Naive thymus-derived CD4-positive, alpha-beta T cell (primary cell): ENCODE measurements at regions not wholly inside any gene's neighbourhood (a gene's known extent, or its start where the extent isn't known, plus 50 kb on each side); places are given as distances from the start of the nearest gene placed in this dataset.

Experiments used
- ATAC-seq: fragments of 150-1000 bp; cut with Tn5 transposase; 2 replicates; pipeline ENCODE4 v1.10.0; 2021; ENCODE audit warnings: mild to moderate bottlenecking, moderate library complexity
- CTCF ChIA-PET: fragments of 350-600 bp; sonication (Branson Sonifier 250); formaldehyde crosslinking; loops from one replicate; lab custom pipeline; 2021; ENCODE audit warnings: antibody characterized with exemption; lab: Charles Lee
- POLR2A ChIA-PET: fragments of 350-600 bp; sonication (Branson Sonifier 250); formaldehyde crosslinking; loops from one replicate; lab custom pipeline; 2021; ENCODE audit warnings: antibody characterized with exemption, inconsistent platforms; lab: Charles Lee
- DNase-seq, 9 donors: peaks; one replicate each; pipeline versions ENCODE4 v3.0.0 to v3.0.0-alpha.2; 2020 to 2022; ENCODE audit warnings: mixed read lengths in 1 of 9
- H3K27ac ChIP-seq: one replicate; pipeline ENCODE4 v1.7.0; 2013; ENCODE audit warnings: mild to moderate bottlenecking, low read depth, low read length, moderate library complexity
- H3K27me3 ChIP-seq, 2 donors: one replicate each; pipeline ENCODE4 v1.7.0; 2013; ENCODE audit warnings: low read length in 2 of 2, mild to moderate bottlenecking in 2 of 2, moderate library complexity in 2 of 2; ENCODE audit not compliant: control insufficient read depth in 2 of 2, insufficient read depth in 2 of 2
- H3K36me3 ChIP-seq, 3 experiments: 1 replicate in 2 of 3; 2 replicates in 1 of 3; pipeline ENCODE4 v1.7.0; 2013; ENCODE audit warnings: low read length in 3 of 3, mild to moderate bottlenecking in 3 of 3, moderate library complexity in 1 of 3; ENCODE audit not compliant: insufficient read depth in 3 of 3, control insufficient read depth in 2 of 3
- H3K4me1 ChIP-seq, 2 donors: one replicate each; pipeline ENCODE4 v1.7.0; 2013; ENCODE audit warnings: low read length in 2 of 2, mild to moderate bottlenecking in 2 of 2, moderate library complexity in 1 of 2; ENCODE audit not compliant: control insufficient read depth in 2 of 2, insufficient read depth in 2 of 2
- H3K4me3 ChIP-seq: 2 replicates; pipeline ENCODE4 v1.7.0; 2013; ENCODE audit warnings: mild to moderate bottlenecking, low read length
- H3K9me3 ChIP-seq, 3 experiments: 1 replicate in 2 of 3; 2 replicates in 1 of 3; pipeline ENCODE4 v1.7.0; 2013; ENCODE audit warnings: low read length in 3 of 3; ENCODE audit not compliant: control insufficient read depth in 2 of 3
- H3K27ac Mint-ChIP-seq, 9 donors: one replicate each; pipeline ENCODE4 v1.8.0; 2020 to 2022; ENCODE audit warnings: mixed read lengths in 9 of 9, mild to moderate bottlenecking in 8 of 9, moderate library complexity in 5 of 9, inconsistent platforms in 2 of 9
- H3K27me3 Mint-ChIP-seq, 5 donors: one replicate each; pipeline ENCODE4 v1.8.0; 2021 to 2022; ENCODE audit warnings: mixed read lengths in 5 of 5, mild to moderate bottlenecking in 1 of 5
- H3K36me3 Mint-ChIP-seq, 5 donors: one replicate each; pipeline ENCODE4 v1.8.0; 2020 to 2022; ENCODE audit warnings: mixed read lengths in 5 of 5, mild to moderate bottlenecking in 3 of 5, inconsistent platforms in 1 of 5
- H3K4me1 Mint-ChIP-seq, 7 donors: one replicate each; pipeline ENCODE4 v1.8.0; 2020 to 2022; ENCODE audit warnings: mixed read lengths in 7 of 7, mild to moderate bottlenecking in 3 of 7, inconsistent platforms in 1 of 7
- H3K4me3 Mint-ChIP-seq, 10 donors: one replicate each; pipeline ENCODE4 v1.8.0; 2020 to 2022; ENCODE audit warnings: mild to moderate bottlenecking in 10 of 10, mixed read lengths in 10 of 10, moderate library complexity in 6 of 10, inconsistent platforms in 2 of 10
- H3K9me3 Mint-ChIP-seq, 11 donors: one replicate each; pipeline ENCODE4 v1.8.0; 2020 to 2022; ENCODE audit warnings: mixed read lengths in 11 of 11, mild to moderate bottlenecking in 4 of 11, inconsistent platforms in 1 of 11, moderate library complexity in 1 of 11
- intact Hi-C, 2 donors: fragments of 100-400 bp; cut with micrococcal nuclease; formaldehyde crosslinking; loops; one replicate each; pipeline ENCODE4 v1.15.1; 2023

DNA sequence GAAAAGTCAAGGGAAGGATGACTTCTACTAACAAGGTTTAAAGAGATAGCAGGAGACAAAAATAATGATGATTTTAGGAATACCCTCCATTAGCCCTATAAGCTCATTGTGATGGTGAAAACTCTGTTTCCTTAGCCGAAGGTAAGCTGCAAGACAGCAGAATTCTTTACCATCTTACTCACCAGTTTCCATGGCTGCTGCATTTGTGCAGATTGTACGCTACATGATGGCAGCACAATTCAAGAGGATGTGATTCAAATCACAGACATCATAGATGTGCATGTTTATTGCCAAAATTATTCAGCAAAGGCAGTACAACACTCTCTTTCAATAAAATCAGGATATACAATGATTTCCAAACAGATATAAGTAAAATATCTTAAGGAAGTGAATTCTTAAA, 175.6 kb downstream of the SPATA31D1 start:
- no peak overlapping the region for H3K4me3 ChIP-seq
- Mint-ChIP-seq H3K9me3 (peaks cover 0 to 5% (median 3%) of the 10 kb centered on the region in 11 donors), H3K27ac (no peak overlapping the region), H3K36me3 (no peaks in the 10 kb centered on the region), H3K4me3 (no peak overlapping the region), H3K27me3 (no peaks in the 10 kb centered on the region), H3K4me1 (no peaks in the 10 kb centered on the region)
- no peaks in the 10 kb centered on the region for H3K27me3 ChIP-seq
- H3K4me1 ChIP-seq: no peaks in the 10 kb centered on the region
- ATAC-seq (no peak), DNase-seq (no peak)
- no peaks in the 10 kb centered on the region for H3K9me3 ChIP-seq
- intact Hi-C loops: no loop called here
- ChIA-PET POLR2A (no interaction called here), CTCF (no interaction called here)
- H3K27ac ChIP-seq: no peak overlapping the region
- no peaks in the 10 kb centered on the region for H3K36me3 ChIP-seq

- POLR2A ChIA-PET: no interaction called here
- CTCF ChIA-PET: no interaction called here
- H3K27me3 ChIP-seq: no peaks in the 10 kb centered on the region
- H3K4me3 ChIP-seq: no peak overlapping the region
- H3K9me3 ChIP-seq: no peaks in the 10 kb centered on the region
- intact Hi-C loops: no loop called here
- H3K36me3 Mint-ChIP-seq: no peaks in the 10 kb centered on the region
- H3K27ac Mint-ChIP-seq: no peak overlapping the region
- no peak overlapping the region for H3K4me3 Mint-ChIP-seq
- H3K27me3 Mint-ChIP-seq: no peaks in the 10 kb centered on the region
- H3K36me3 ChIP-seq: no peaks in the 10 kb centered on the region
- no peak for ATAC-seq
- peaks cover 0 to 5% (median 2%) of the 10 kb centered on the region in 11 donors for H3K9me3 Mint-ChIP-seq
- no peak for DNase-seq
- no peaks in the 10 kb centered on the region for H3K4me1 ChIP-seq
- no peaks in the 10 kb centered on the region for H3K4me1 Mint-ChIP-seq
- no peak overlapping the region for H3K27ac ChIP-seq
Measured at GRCh38 chr9:82167296-82167695, 178.7 kb downstream of the SPATA31D1 start.

DNA sequence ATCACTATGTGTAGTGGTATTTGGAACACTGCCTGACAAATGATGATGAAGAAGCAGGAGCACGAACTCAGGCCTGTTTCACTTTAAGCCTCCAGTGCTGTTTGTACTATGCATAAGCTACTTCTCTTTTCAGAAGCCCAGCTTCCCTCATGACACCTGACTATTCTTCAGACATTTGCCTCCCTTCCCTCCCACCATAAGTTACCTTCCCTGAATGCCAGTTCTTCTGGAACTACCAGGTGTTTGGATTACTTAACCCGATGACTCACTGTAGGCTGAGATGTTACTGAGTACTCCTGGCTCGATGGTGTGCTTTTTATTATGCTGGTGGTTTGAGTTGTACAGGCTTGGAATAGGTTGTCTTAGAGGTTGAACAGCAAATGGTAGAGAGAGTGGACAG, 180.0 kb downstream of the SPATA31D1 start:
- H3K36me3 ChIP-seq: no peaks in the 10 kb centered on the region
- DNase-seq (no peak), ATAC-seq (no peak)
- no peaks in the 10 kb centered on the region for H3K9me3 ChIP-seq
- intact Hi-C loops: no loop called here
- H3K27ac ChIP-seq: no peak overlapping the region
- no peak overlapping the region for H3K27ac Mint-ChIP-seq
- H3K4me3 ChIP-seq: no peak overlapping the region
- peaks cover 0 to 5% (median 1%) of the 10 kb centered on the region in 11 donors for H3K9me3 Mint-ChIP-seq
- POLR2A ChIA-PET: no interaction called here
- no peaks in the 10 kb centered on the region for H3K36me3 Mint-ChIP-seq
- no peak overlapping the region for H3K4me3 Mint-ChIP-seq
- no peaks in the 10 kb centered on the region for H3K27me3 Mint-ChIP-seq
- H3K4me1 Mint-ChIP-seq: no peaks in the 10 kb centered on the region
- no peaks in the 10 kb centered on the region for H3K4me1 ChIP-seq
- CTCF ChIA-PET: no interaction called here
- no peaks in the 10 kb centered on the region for H3K27me3 ChIP-seq

DNA sequence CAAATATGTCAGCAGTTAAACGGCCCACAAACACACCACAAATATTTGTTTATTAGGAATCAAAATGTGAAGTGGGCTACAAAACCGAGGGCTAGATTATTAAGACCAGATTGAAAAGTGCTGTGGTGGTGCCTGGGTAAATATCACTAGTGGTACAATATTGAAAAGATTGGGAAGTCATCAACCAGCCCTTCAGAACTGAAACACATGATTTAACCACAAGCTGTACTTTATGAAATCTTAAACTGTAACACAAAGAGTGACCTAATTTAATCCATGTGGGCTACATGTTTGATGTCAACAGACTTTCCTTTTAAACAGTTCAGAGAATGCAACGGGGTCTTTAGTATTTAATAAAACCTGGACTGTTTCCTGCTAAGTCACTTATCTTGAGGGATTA, 182.3 kb downstream of the SPATA31D1 start:
- H3K27me3 Mint-ChIP-seq: no peaks in the 10 kb centered on the region
- POLR2A ChIA-PET: no interaction called here
- H3K27me3 ChIP-seq: no peaks in the 10 kb centered on the region
- H3K4me3 ChIP-seq: no peak overlapping the region
- no peaks in the 10 kb centered on the region for H3K36me3 ChIP-seq
- H3K4me1 Mint-ChIP-seq: no peaks in the 10 kb centered on the region
- H3K27ac Mint-ChIP-seq: no peak overlapping the region
- H3K4me3 Mint-ChIP-seq: no peak overlapping the region
- H3K9me3 Mint-ChIP-seq: peaks cover 0 to 9% (median 1%) of the 10 kb centered on the region in 11 donors
- H3K9me3 ChIP-seq: no peaks in the 10 kb centered on the region
- CTCF ChIA-PET: no interaction called here
- no peaks in the 10 kb centered on the region for H3K36me3 Mint-ChIP-seq
- H3K27ac ChIP-seq: no peak overlapping the region
- no peak for ATAC-seq
- intact Hi-C loops: no loop called here
- H3K4me1 ChIP-seq: no peaks in the 10 kb centered on the region
- DNase-seq: no peak

DNA sequence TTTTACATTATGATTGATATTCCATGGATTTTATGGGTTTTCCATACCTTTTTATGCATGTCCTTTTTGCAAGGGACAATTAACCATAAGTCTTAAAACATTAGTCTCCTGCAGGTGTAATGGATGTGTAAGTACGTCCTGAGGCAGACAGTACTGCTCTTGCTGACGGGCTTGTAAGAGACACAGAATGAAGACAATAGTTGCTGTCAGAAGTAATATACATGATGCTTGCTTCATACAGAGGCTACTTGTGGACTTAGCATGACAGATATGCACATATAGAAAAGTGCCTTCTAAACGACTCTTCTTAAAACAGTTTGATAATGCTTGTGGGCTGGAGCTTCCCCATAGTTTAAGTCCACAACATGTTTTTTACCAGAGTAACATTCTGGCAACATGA, 182.7 kb downstream of the SPATA31D1 start:
- intact Hi-C loops: no loop called here
- H3K27me3 ChIP-seq: no peaks in the 10 kb centered on the region
- Mint-ChIP-seq H3K9me3 (peaks cover 0 to 9% (median 1%) of the 10 kb centered on the region in 11 donors), H3K27ac (no peak overlapping the region), H3K36me3 (no peaks in the 10 kb centered on the region), H3K27me3 (no peaks in the 10 kb centered on the region), H3K4me3 (no peak overlapping the region), H3K4me1 (no peaks in the 10 kb centered on the region)
- DNase-seq (no peak), ATAC-seq (no peak)
- no peaks in the 10 kb centered on the region for H3K9me3 ChIP-seq
- no peak overlapping the region for H3K4me3 ChIP-seq
- ChIA-PET CTCF (no interaction called here), POLR2A (no interaction called here)
- no peaks in the 10 kb centered on the region for H3K36me3 ChIP-seq
- H3K27ac ChIP-seq: no peak overlapping the region
- no peaks in the 10 kb centered on the region for H3K4me1 ChIP-seq

DNA sequence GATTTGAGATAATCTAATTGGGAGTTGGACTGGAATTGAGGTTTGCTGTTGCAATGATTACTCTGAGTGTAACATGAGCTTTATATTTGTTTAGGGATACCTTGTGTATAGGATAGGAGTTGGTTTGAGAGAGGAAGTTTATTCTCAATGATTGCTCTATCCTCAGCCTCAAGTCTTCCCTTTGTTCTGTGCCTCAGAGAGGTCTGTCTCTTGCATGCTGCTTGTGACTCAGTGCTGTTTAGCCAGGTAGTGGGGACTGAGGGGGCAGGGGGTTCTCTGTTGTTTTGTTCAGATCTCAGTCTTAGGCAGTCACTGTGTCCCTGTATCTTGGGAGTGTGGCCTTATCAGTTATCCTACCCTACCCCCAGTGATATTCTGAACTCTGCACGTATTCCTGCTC, 192.1 kb downstream of the SPATA31D1 start:
- ATAC-seq (no peak), DNase-seq (no peak)
- Histone ChIP-seq H3K9me3 (no peaks in the 10 kb centered on the region), H3K4me3 (no peak overlapping the region), H3K4me1 (no peaks in the 10 kb centered on the region), H3K27me3 (no peaks in the 10 kb centered on the region), H3K36me3 (no peaks in the 10 kb centered on the region), H3K27ac (no peak overlapping the region)
- Mint-ChIP-seq H3K4me3 (no peak overlapping the region), H3K9me3 (peaks cover 0 to 12% (median 6%) of the 10 kb centered on the region in 11 donors), H3K36me3 (no peaks in the 10 kb centered on the region), H3K27ac (no peak overlapping the region), H3K4me1 (no peaks in the 10 kb centered on the region), H3K27me3 (no peaks in the 10 kb centered on the region)
- intact Hi-C loops: no loop called here
- POLR2A ChIA-PET: no interaction called here
- CTCF ChIA-PET: no interaction called here

DNA sequence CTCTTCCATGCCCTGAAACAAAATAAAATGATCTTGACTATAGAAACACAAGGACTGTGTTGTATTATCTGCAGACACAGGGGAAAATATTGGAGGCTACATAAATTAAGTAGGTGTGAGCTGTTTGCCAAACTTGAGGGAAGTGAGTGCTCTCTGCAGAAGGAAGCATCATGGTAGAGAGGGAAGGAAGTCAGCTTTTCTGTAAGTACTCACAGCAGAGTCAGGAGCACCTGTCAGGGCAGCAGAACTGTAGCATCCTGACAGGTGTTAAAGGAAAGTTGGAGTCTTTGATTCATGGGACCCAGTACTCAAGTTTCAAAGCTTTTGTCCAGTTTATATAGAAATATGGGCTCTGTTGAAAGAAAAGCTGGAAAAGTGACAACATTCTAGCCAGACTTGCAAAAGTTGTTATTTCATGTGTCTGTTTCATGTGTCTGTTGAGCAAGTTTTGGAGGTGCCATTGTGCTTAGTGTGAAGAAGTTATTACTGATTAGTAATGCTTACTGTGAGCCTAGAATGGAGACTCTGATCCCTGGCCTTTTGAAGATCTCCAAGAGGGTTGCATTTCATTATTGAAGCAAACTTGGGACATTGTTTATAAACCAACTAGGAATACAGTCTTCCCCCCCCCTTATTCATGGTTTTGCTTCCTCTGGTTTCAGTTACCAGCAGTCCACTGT, 194.7 kb downstream of the SPATA31D1 start:
- H3K27ac ChIP-seq: no peak overlapping the region
- Mint-ChIP-seq H3K27me3 (no peaks in the 10 kb centered on the region), H3K36me3 (no peaks in the 10 kb centered on the region), H3K4me3 (no peak overlapping the region), H3K9me3 (peaks cover 0 to 8% (median 3%) of the 10 kb centered on the region in 11 donors), H3K27ac (no peak overlapping the region), H3K4me1 (no peaks in the 10 kb centered on the region)
- H3K36me3 ChIP-seq: no peaks in the 10 kb centered on the region
- ChIA-PET CTCF (no interaction called here), POLR2A (no interaction called here)
- H3K4me1 ChIP-seq: no peaks in the 10 kb centered on the region
- DNase-seq: no peak
- H3K9me3 ChIP-seq: no peaks in the 10 kb centered on the region
- ATAC-seq: no peak
- H3K4me3 ChIP-seq: no peak overlapping the region
- intact Hi-C loops: no loop called here
- H3K27me3 ChIP-seq: no peaks in the 10 kb centered on the region
